Left lung (tissue), 4 donors: ENCODE measurements at regions not wholly inside any gene's neighbourhood (a gene's known extent, or its start where the extent isn't known, plus 50 kb on each side); places are given as distances from the start of the nearest gene placed in this dataset.

Experiments used
- ATAC-seq: fragments of 200-7000 bp; cut with Tn5 transposase; one replicate; pipeline ENCODE4 v1.9.1; 2020; ENCODE audit warnings: moderate library complexity
- DNase-seq, 4 donors: peaks; one replicate each; pipeline ENCODE4 v3.0.0-alpha.2; 2013 to 2020
- H3K27ac ChIP-seq, 2 donors: fragments of 200-600 bp; sonication (generic) in 1 of 2; one replicate each; pipeline versions ENCODE4 v1.5.0 to v1.8.0; 2020 to 2021
- H3K27me3 ChIP-seq, 2 donors: fragments of 200-600 bp; sonication (generic) in 1 of 2; one replicate each; pipeline versions ENCODE4 v1.5.0 to v1.8.0; 2020 to 2021
- H3K36me3 ChIP-seq, 2 donors: fragments of 200-600 bp; sonication (generic) in 1 of 2; one replicate each; pipeline versions ENCODE4 v1.5.0 to v1.8.0; 2020 to 2021
- H3K4me1 ChIP-seq, 2 donors: fragments of 200-600 bp; one replicate each; pipeline ENCODE4 v1.8.0; 2021
- H3K4me3 ChIP-seq, 2 donors: fragments of 200-600 bp; sonication (generic) in 1 of 2; one replicate each; pipeline versions ENCODE4 v1.5.0 to v1.8.0; 2020 to 2021; ENCODE audit warnings: mild to moderate bottlenecking in 1 of 2
- H3K9me3 ChIP-seq, 2 donors: fragments of 200-600 bp; sonication (generic) in 1 of 2; one replicate each; pipeline versions ENCODE4 v1.5.0 to v1.8.0; 2020 to 2021
- CTCF ChIP-seq, 2 donors: fragments of 200-600 bp; sonication (generic) in 1 of 2; IDR thresholded peaks; one replicate each; pipeline versions ENCODE4 v1.5.0 to v1.8.0; 2021; ENCODE audit warnings: antibody characterized with exemption in 2 of 2
- intact Hi-C, 2 donors: fragments of 100-400 bp; cut with DNase I; formaldehyde crosslinking; loops; one replicate each; pipeline versions ENCODE4 v1.11.2 to v1.14.2; 2022
- donor health status: DM: no; HTN: yes; CAD: no.
- donor health status: DM: no; HTN: no; CAD: no.

GRCh38 chr14:58785701-58786100, 147.9 kb downstream of the DACT1 start:
- intact Hi-C loops: no loop called here
- H3K27me3 ChIP-seq: no peaks in the 10 kb centered on the region
- no peaks in the 10 kb centered on the region for H3K4me1 ChIP-seq
- no peak for ATAC-seq
- no peak overlapping the region for H3K27ac ChIP-seq
- DNase-seq: no peak
- no peak overlapping the region for H3K4me3 ChIP-seq
- no peaks in the 10 kb centered on the region for H3K36me3 ChIP-seq
- no peak for TF ChIP-seq CTCF (IDR thresholded peaks at IDR 0.05)
- no peaks in the 10 kb centered on the region for H3K9me3 ChIP-seq

- intact Hi-C loops: no loop called here
- Histone ChIP-seq H3K27ac (no peak overlapping the region), H3K36me3 (no peaks in the 10 kb centered on the region), H3K4me1 (no peaks in the 10 kb centered on the region), H3K4me3 (no peak overlapping the region), H3K9me3 (no peaks in the 10 kb centered on the region), H3K27me3 (no peaks in the 10 kb centered on the region)
- ATAC-seq (no peak), DNase-seq (no peak)
- TF ChIP-seq CTCF (IDR thresholded peaks at IDR 0.05): no peak
These were observed 149.8 kb downstream of the DACT1 start for GRCh38 chr14:58787592-58787991.

- DNase-seq (no peak), ATAC-seq (no peak)
- H3K27ac ChIP-seq: no peak overlapping the region
- no peaks in the 10 kb centered on the region for H3K4me1 ChIP-seq
- no peaks in the 10 kb centered on the region for H3K36me3 ChIP-seq
- no peak for TF ChIP-seq CTCF (IDR thresholded peaks at IDR 0.05)
- no peak overlapping the region for H3K4me3 ChIP-seq
- no peaks in the 10 kb centered on the region for H3K9me3 ChIP-seq
- H3K27me3 ChIP-seq: no peaks in the 10 kb centered on the region
- intact Hi-C loops: no loop called here
These were observed 151.1 kb downstream of the DACT1 start for GRCh38 chr14:58788655-58789503.

GRCh38 chr14:58789736-58790135, 152.0 kb downstream of the DACT1 start:
- no peak overlapping the region for H3K27ac ChIP-seq
- no peaks in the 10 kb centered on the region for H3K4me1 ChIP-seq
- no peak for ATAC-seq
- intact Hi-C loops: no loop called here
- no peaks in the 10 kb centered on the region for H3K36me3 ChIP-seq
- H3K4me3 ChIP-seq: no peak overlapping the region
- no peak for TF ChIP-seq CTCF (IDR thresholded peaks at IDR 0.05)
- no peaks in the 10 kb centered on the region for H3K27me3 ChIP-seq
- no peaks in the 10 kb centered on the region for H3K9me3 ChIP-seq
- DNase-seq: no peak

GRCh38 chr14:58792416-58792815, 154.7 kb downstream of the DACT1 start:
- no peaks in the 10 kb centered on the region for H3K4me1 ChIP-seq
- H3K27me3 ChIP-seq: no peaks in the 10 kb centered on the region
- no peak for ATAC-seq
- DNase-seq: no peak
- intact Hi-C loops: no loop called here
- no peak for TF ChIP-seq CTCF (IDR thresholded peaks at IDR 0.05)
- H3K9me3 ChIP-seq: no peaks in the 10 kb centered on the region
- no peak overlapping the region for H3K27ac ChIP-seq
- no peak overlapping the region for H3K4me3 ChIP-seq
- H3K36me3 ChIP-seq: no peaks in the 10 kb centered on the region
